PC-9 (cell line): ENCODE measurements at regions not wholly inside any gene's neighbourhood (a gene's known extent, or its start where the extent isn't known, plus 50 kb on each side); places are given as distances from the start of the nearest gene placed in this dataset.

Experiments
- BruUV-seq: library from RNA; stranded (reverse); fragments of 400-500 nt; replicated peaks from 2 replicates; lab custom pipeline; 2021; lab: Mats Ljungman, UMichigan
- CTCF ChIA-PET: fragments of 300-600 bp; sonication (Branson Sonifier 250); formaldehyde crosslinking; loops from one replicate; lab custom pipeline; 2022; ENCODE audit warnings: antibody characterized with exemption; lab: Charles Lee
- POLR2A ChIA-PET: fragments of 300-600 bp; sonication (Branson Sonifier 250); formaldehyde crosslinking; loops from one replicate; lab custom pipeline; 2022; ENCODE audit warnings: antibody characterized with exemption; ENCODE audit not compliant: unreplicated experiment; lab: Charles Lee
- DNase-seq, 2 experiments: peaks; one replicate each; pipeline versions ENCODE4 v3.0.0 to v3.0.0-alpha.2; 2015 to 2022; ENCODE audit warnings: mixed read lengths in 1 of 2
- H2AFZ ChIP-seq: fragments of 200-600 bp; sonication (generic); 2 replicates; pipeline ENCODE4 v1.8.1; 2017; ENCODE audit warnings: antibody characterized with exemption
- H3F3A ChIP-seq: fragments of 200-600 bp; sonication (generic); 2 replicates; pipeline ENCODE4 v1.8.1; 2017; ENCODE audit warnings: antibody characterized with exemption, mild to moderate bottlenecking, low read depth; ENCODE audit not compliant: insufficient read depth
- H3K27ac ChIP-seq: fragments of 200-600 bp; sonication (generic); 2 replicates; pipeline ENCODE4 v1.6.1; 2016; ENCODE audit warnings: mixed run types
- H3K27me3 ChIP-seq: fragments of 200-600 bp; sonication (generic); 2 replicates; pipeline ENCODE4 v1.6.1; 2016; ENCODE audit warnings: low read depth, mixed run types; ENCODE audit not compliant: insufficient read depth
- H3K36me3 ChIP-seq: fragments of 200-600 bp; sonication (generic); 2 replicates; pipeline ENCODE4 v1.6.1; 2016; ENCODE audit warnings: low read depth, mixed run types
- H3K4me1 ChIP-seq: fragments of 200-600 bp; sonication (generic); replicated peaks from 2 replicates; pipeline ENCODE4 v1.6.1; 2016; ENCODE audit warnings: mixed run types; ENCODE audit not compliant: insufficient read depth
- H3K4me2 ChIP-seq: fragments of 200-600 bp; sonication (generic); 2 replicates; pipeline ENCODE4 v1.6.1; 2017; ENCODE audit warnings: mixed run types
- H3K4me3 ChIP-seq: fragments of 200-600 bp; sonication (generic); 2 replicates; pipeline ENCODE4 v1.6.1; 2016; ENCODE audit warnings: mixed run types
- H3K79me2 ChIP-seq: fragments of 200-600 bp; sonication (generic); 2 replicates; pipeline ENCODE4 v1.6.1; 2017; ENCODE audit warnings: low read depth, mixed run types
- H3K9me2 ChIP-seq: fragments of 200-600 bp; sonication (generic); 2 replicates; pipeline ENCODE4 v1.8.1; 2017; ENCODE audit warnings: mild to moderate bottlenecking; ENCODE audit not compliant: insufficient read depth
- H3K9me3 ChIP-seq: fragments of 200-600 bp; sonication (generic); 2 replicates; pipeline ENCODE4 v1.8.1; 2016; ENCODE audit warnings: low read depth; ENCODE audit not compliant: insufficient read depth
- H4K20me1 ChIP-seq: fragments of 200-600 bp; sonication (generic); 2 replicates; pipeline ENCODE4 v1.8.1; 2017; ENCODE audit not compliant: insufficient read depth
- CTCF ChIP-seq: fragments of 200-600 bp; sonication (generic); conservative IDR thresholded peaks from 2 replicates; pipeline ENCODE4 v1.6.1; 2017; ENCODE audit warnings: mixed run types, antibody characterized with exemption, mild to moderate bottlenecking, moderate library complexity
- EZH2 ChIP-seq: fragments of 200-600 bp; sonication (generic); IDR thresholded peaks from 2 replicates; pipeline ENCODE4 v1.8.0; 2017; ENCODE audit warnings: antibody characterized with exemption, low read depth
- intact Hi-C: fragments of 100-400 bp; cut with micrococcal nuclease; formaldehyde crosslinking; loops from one replicate; pipeline ENCODE4 v1.10.0; 2022; ENCODE audit not compliant: unreplicated experiment

GRCh38 chr13:31042481-31043165, 110.2 kb downstream of the TEX26 start:
- BruUV-seq = no TSS peak
- Histone ChIP-seq H3K9me2 (no peaks in the 10 kb centered on the region), H2AFZ (no peak overlapping the region), H3K27me3 (no peaks in the 10 kb centered on the region), H3F3A (peaks cover 19% of the 10 kb centered on the region), H3K36me3 (no peaks in the 10 kb centered on the region), H3K4me2 (no peak overlapping the region), H4K20me1 (no peaks in the 10 kb centered on the region), H3K27ac (no peak overlapping the region), H3K4me1 (peaks cover 25% of the 10 kb centered on the region), H3K4me3 (no peak overlapping the region), H3K79me2 (no peaks in the 10 kb centered on the region), H3K9me3 (no peaks in the 10 kb centered on the region)
- CTCF ChIA-PET = no interaction called here
- intact Hi-C loops = loop anchor here (10.0 kb wide), 1 partner anchor 92 kb away; no protein-coding TSS in a partner anchor
- POLR2A ChIA-PET = no interaction called here
- no peak for DNase-seq
- no peak for TF ChIP-seq CTCF

GRCh38 chr13:31042049-31042448, 109.6 kb downstream of the TEX26 start:
- no peak overlapping the region for H3K27ac ChIP-seq
- no peak overlapping the region for H2AFZ ChIP-seq
- peaks cover 25% of the 10 kb centered on the region for H3K4me1 ChIP-seq
- H3K4me3 ChIP-seq = no peak overlapping the region
- TF ChIP-seq EZH2 (no peak), CTCF (no peak)
- no peak overlapping the region for H3K4me2 ChIP-seq
- POLR2A ChIA-PET = no interaction called here
- intact Hi-C loops = loop anchor here (10.0 kb wide), 1 partner anchor 93 kb away; no protein-coding TSS in a partner anchor
- no peaks in the 10 kb centered on the region for H3K9me2 ChIP-seq
- no peak for DNase-seq
- H3K9me3 ChIP-seq = no peaks in the 10 kb centered on the region
- no peaks in the 10 kb centered on the region for H3K36me3 ChIP-seq
- H4K20me1 ChIP-seq = no peaks in the 10 kb centered on the region
- no peaks in the 10 kb centered on the region for H3K79me2 ChIP-seq
- no TSS peak for BruUV-seq
- CTCF ChIA-PET = no interaction called here
- peaks cover 19% of the 10 kb centered on the region for H3F3A ChIP-seq
- H3K27me3 ChIP-seq = no peaks in the 10 kb centered on the region

GRCh38 chr13:31038834-31039552, 106.5 kb downstream of the TEX26 start:
- Histone ChIP-seq H3K36me3 (no peaks in the 10 kb centered on the region), H4K20me1 (no peaks in the 10 kb centered on the region), H3F3A (no peaks in the 10 kb centered on the region), H3K9me3 (no peaks in the 10 kb centered on the region), H3K27me3 (0 out of 2 replicates have a peak, but pooled peaks cover 5% of the 10 kb centered on the region), H3K4me3 (no peak overlapping the region), H2AFZ (no peak overlapping the region), H3K4me2 (no peak overlapping the region), H3K79me2 (no peaks in the 10 kb centered on the region), H3K4me1 (no peaks in the 10 kb centered on the region), H3K9me2 (no peaks in the 10 kb centered on the region), H3K27ac (no peak overlapping the region)
- no TSS peak for BruUV-seq
- DNase-seq = no peak
- intact Hi-C loops = no loop called here
- TF ChIP-seq EZH2 = no peak
- TF ChIP-seq CTCF = no peak
- ChIA-PET CTCF (no interaction called here), POLR2A (no interaction called here)
